ENCODE measurements at regions not wholly inside any gene's neighbourhood (a gene's known extent, or its start where the extent isn't known, plus 50 kb on each side); places are given as distances from the start of the nearest gene placed in this dataset.

DNA sequence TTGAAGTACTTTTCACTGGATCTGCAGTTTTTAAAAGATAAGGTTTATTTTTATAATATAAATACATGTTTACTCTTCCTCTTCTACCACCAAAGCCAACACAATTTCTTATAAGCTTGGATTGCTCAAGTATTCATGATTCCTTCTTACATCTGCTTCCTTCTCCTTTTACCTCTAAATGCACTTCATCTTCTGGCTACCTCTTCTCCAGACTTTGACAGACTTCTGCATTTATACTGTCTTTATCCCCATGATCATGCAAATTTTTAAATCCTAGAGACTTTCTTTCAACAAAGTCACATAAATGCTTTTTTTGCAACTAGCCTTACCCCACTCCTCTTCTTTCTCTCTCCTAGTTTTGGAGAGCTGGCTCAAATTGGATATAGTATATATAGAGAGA lies 142.9 kb downstream of the TFAP2B start:
- TF ChIP-seq, protein P1, sequence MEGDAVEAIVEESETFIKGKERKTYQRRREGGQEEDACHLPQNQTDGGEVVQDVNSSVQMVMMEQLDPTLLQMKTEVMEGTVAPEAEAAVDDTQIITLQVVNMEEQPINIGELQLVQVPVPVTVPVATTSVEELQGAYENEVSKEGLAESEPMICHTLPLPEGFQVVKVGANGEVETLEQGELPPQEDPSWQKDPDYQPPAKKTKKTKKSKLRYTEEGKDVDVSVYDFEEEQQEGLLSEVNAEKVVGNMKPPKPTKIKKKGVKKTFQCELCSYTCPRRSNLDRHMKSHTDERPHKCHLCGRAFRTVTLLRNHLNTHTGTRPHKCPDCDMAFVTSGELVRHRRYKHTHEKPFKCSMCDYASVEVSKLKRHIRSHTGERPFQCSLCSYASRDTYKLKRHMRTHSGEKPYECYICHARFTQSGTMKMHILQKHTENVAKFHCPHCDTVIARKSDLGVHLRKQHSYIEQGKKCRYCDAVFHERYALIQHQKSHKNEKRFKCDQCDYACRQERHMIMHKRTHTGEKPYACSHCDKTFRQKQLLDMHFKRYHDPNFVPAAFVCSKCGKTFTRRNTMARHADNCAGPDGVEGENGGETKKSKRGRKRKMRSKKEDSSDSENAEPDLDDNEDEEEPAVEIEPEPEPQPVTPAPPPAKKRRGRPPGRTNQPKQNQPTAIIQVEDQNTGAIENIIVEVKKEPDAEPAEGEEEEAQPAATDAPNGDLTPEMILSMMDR (IDR thresholded peaks at IDR 0.05) = no peak
- TF ChIP-seq POLR2A (IDR thresholded peaks at IDR 0.05) = no peak

All from esophagus squamous epithelium (tissue), 4 donors.